WTC11 (cell line): ENCODE measurements at regions not wholly inside any gene's neighbourhood (a gene's known extent, or its start where the extent isn't known, plus 50 kb on each side); places are given as distances from the start of the nearest gene placed in this dataset.
"Not testable (repeated sequence)": the region's sequence is repeated elsewhere in the genome, so short reads cannot be mapped to it uniquely, and the experiment has no call there.

Experiments used
- ATAC-seq: fragments of 200-7000 bp; cut with Tn5 transposase; 2 replicates; pipeline ENCODE4 v1.10.0; 2021; ENCODE audit warnings: mild to moderate bottlenecking, moderate library complexity
- CTCF ChIA-PET: fragments of 300-600 bp; sonication (Branson Sonifier 250); formaldehyde crosslinking; loops from one replicate; lab custom pipeline; 2021; ENCODE audit warnings: antibody characterized with exemption; lab: Charles Lee
- POLR2A ChIA-PET: fragments of 350-600 bp; sonication (Branson Sonifier 250); formaldehyde crosslinking; loops from one replicate; lab custom pipeline; 2021; ENCODE audit warnings: antibody characterized with exemption; lab: Charles Lee
- DNase-seq: peaks from one replicate; pipeline ENCODE4 v3.0.0; 2021; ENCODE audit warnings: low spot score
- H3K27ac Mint-ChIP-seq: 2 replicates; pipeline ENCODE4 v1.8.0; 2021; ENCODE audit warnings: mixed read lengths
- H3K27me3 Mint-ChIP-seq: 2 replicates; pipeline ENCODE4 v1.8.0; 2021; ENCODE audit warnings: low read depth, mild to moderate bottlenecking, moderate library complexity, mixed read lengths
- H3K36me3 Mint-ChIP-seq: 2 replicates; pipeline ENCODE4 v1.8.0; 2021; ENCODE audit warnings: mixed read lengths
- H3K4me1 Mint-ChIP-seq: 2 replicates; pipeline ENCODE4 v1.8.0; 2022; ENCODE audit warnings: mixed read lengths
- H3K4me3 Mint-ChIP-seq: 2 replicates; pipeline ENCODE4 v1.8.0; 2021; ENCODE audit warnings: mild to moderate bottlenecking, moderate library complexity, mixed read lengths
- H3K9me3 Mint-ChIP-seq: 2 replicates; pipeline ENCODE4 v1.8.0; 2021; ENCODE audit warnings: mixed read lengths
- ATF1 ChIP-seq: sonication (generic); formaldehyde crosslinking; IDR thresholded peaks from 2 replicates; pipeline ENCODE4 v1.8.1; 2023; ENCODE audit warnings: mild to moderate bottlenecking, moderate library complexity, missing genetic modification reagents
- ATF3 ChIP-seq: sonication (generic); formaldehyde crosslinking; conservative IDR thresholded peaks from 2 replicates; pipeline ENCODE4 v1.8.1; 2022; ENCODE audit warnings: mild to moderate bottlenecking, missing genetic modification reagents
- ESRRA ChIP-seq: sonication (generic); formaldehyde crosslinking; IDR thresholded peaks from 2 replicates; pipeline ENCODE4 v1.8.1; 2022; ENCODE audit warnings: mild to moderate bottlenecking, missing genetic modification reagents, borderline replicate concordance
- FOXJ3 ChIP-seq: sonication (generic); formaldehyde crosslinking; IDR thresholded peaks from 2 replicates; pipeline ENCODE4 v1.9.0; 2021; ENCODE audit warnings: missing genetic modification reagents, mild to moderate bottlenecking, borderline replicate concordance
- FOXK1 ChIP-seq: sonication (generic); formaldehyde crosslinking; IDR thresholded peaks from 2 replicates; pipeline ENCODE4 v1.8.0; 2022; ENCODE audit warnings: mild to moderate bottlenecking, moderate library complexity, missing genetic modification reagents
- GRHL2 ChIP-seq: fragments of 250-450 bp; sonication (Bioruptor Pico); IDR thresholded peaks from 2 replicates; pipeline ENCODE4 v1.8.0; 2022; ENCODE audit warnings: mild to moderate bottlenecking, moderate library complexity; ENCODE audit not compliant: insufficient replicate concordance, severe bottlenecking
- HMGXB4 ChIP-seq: sonication (generic); formaldehyde crosslinking; IDR thresholded peaks from 2 replicates; pipeline ENCODE4 v1.8.1; 2023; ENCODE audit warnings: mild to moderate bottlenecking, moderate library complexity, missing genetic modification reagents
- IRF2 ChIP-seq: sonication (generic); formaldehyde crosslinking; IDR thresholded peaks from 2 replicates; pipeline ENCODE4 v1.8.0; 2022; ENCODE audit warnings: low read depth, missing genetic modification reagents, borderline replicate concordance
- MAX ChIP-seq: sonication (generic); formaldehyde crosslinking; IDR thresholded peaks from 2 replicates; pipeline ENCODE4 v1.8.0; 2022; ENCODE audit warnings: mild to moderate bottlenecking, missing genetic modification reagents
- NR3C1 ChIP-seq: sonication (generic); formaldehyde crosslinking; conservative IDR thresholded peaks from 2 replicates; pipeline ENCODE4 v1.8.1; 2023; ENCODE audit warnings: low read depth, mild to moderate bottlenecking, missing genetic modification reagents
- TCF7 ChIP-seq: sonication (generic); formaldehyde crosslinking; IDR thresholded peaks from 2 replicates; pipeline ENCODE4 v1.8.0; 2022; ENCODE audit warnings: mild to moderate bottlenecking, low read depth, missing genetic modification reagents, moderate library complexity
- TEAD1 ChIP-seq: sonication (generic); formaldehyde crosslinking; IDR thresholded peaks from 2 replicates; pipeline ENCODE4 v1.8.0; 2022; ENCODE audit warnings: mild to moderate bottlenecking, missing genetic modification reagents
- TF ChIP-seq, protein P1 (sequence below): sonication (generic); formaldehyde crosslinking; IDR thresholded peaks from 2 replicates; pipeline ENCODE4 v1.8.0; 2023; ENCODE audit warnings: missing genetic modification reagents
- TF ChIP-seq, protein P2 (sequence below): sonication (generic); formaldehyde crosslinking; IDR thresholded peaks from 2 replicates; pipeline ENCODE4 v1.8.1; 2023; ENCODE audit warnings: mild to moderate bottlenecking, missing genetic modification reagents, moderate library complexity

- TF ChIP-seq TCF7 (no peak), TEAD1 (no peak), MAX (CRISPR knock-in tag) (no peak)
Observed at GRCh38 chr16:29151317-29151716, 166.5 kb downstream of the LAT start (continued).

GRCh38 chr16:29149912-29150311, 165.1 kb downstream of the LAT start:
- H3K27me3 Mint-ChIP-seq, H3K36me3 Mint-ChIP-seq, H3K9me3 Mint-ChIP-seq, DNase-seq, H3K4me1 Mint-ChIP-seq, CTCF ChIA-PET, ATAC-seq, H3K27ac Mint-ChIP-seq, POLR2A ChIA-PET, H3K4me3 Mint-ChIP-seq: not testable (repeated sequence)

DNA sequence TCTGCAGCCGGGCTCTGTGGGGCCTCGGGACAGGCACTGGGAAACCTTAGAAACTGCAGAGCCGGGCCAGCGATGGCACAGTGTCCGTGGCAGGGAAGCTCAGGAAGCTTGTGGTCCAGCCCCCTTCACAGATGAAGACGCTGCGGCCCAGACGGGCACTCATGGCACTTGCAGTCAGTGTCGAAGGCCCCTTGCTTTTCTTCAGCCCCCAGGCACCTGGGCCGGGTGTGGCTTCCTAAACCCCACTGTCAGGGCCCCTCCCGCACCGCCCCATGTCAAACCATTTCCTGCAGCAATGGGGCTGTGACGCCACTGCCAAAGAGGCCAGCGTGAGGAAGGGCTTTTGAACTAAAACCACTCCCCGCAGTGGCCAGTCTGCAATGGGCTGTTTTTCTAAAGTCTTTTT, 164.0 kb downstream of the LAT start:
- Mint-ChIP-seq H3K4me3 (no peak overlapping the region), H3K4me1 (no peaks in the 10 kb centered on the region), H3K36me3 (no peaks in the 10 kb centered on the region), H3K27me3 (no peaks in the 10 kb centered on the region), H3K27ac (no peak overlapping the region), H3K9me3 (no peaks in the 10 kb centered on the region)
- DNase-seq (no peak), ATAC-seq (no peak)
- ChIA-PET POLR2A (no interaction called here), CTCF (no interaction called here)
- TF ChIP-seq IRF2 (CRISPR knock-in tag) (no peak), FOXK1 (CRISPR knock-in tag) (no peak), GRHL2 (CRISPR knock-in tag) (no peak), MAX (CRISPR knock-in tag) (no peak), NR3C1 (CRISPR knock-in tag) (no peak), ATF3 (CRISPR knock-in tag) (no peak), FOXJ3 (CRISPR knock-in tag) (no peak)

DNA sequence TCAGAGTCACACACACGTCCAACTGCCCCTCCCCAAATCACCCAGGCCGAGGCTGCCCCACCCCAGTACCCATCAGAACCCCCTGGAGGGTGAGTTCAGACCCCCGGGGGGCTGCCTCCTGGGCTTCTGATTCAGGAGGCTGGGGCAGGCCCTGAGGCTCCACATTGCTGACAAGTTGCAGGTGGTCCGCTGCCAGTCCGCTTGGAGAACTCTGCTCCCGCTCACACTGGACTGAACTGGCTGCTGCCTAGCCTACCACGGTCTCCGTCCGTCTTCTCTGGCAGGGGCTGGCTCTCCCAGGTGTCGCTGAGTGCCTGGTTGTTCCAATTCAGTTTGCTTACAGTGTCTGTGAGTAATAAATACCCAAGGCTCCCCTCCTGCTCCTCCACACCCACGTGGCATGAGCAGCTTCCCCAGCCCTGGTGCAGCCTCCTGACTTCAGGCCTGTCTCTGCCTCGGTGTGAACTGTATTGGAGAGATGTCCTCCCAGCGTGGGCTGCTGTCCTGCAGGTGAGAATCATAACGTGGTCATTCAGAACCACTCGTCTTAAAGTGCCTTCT, 163.4 kb downstream of the LAT start:
- no peak overlapping the region for H3K27ac Mint-ChIP-seq
- CTCF ChIA-PET: no interaction called here
- DNase-seq: no peak
- no peaks in the 10 kb centered on the region for H3K9me3 Mint-ChIP-seq
- no peak overlapping the region for H3K4me3 Mint-ChIP-seq
- no peak for ATAC-seq
- no peak for TF ChIP-seq HMGXB4 (CRISPR knock-in tag)
- TF ChIP-seq, protein P1, sequence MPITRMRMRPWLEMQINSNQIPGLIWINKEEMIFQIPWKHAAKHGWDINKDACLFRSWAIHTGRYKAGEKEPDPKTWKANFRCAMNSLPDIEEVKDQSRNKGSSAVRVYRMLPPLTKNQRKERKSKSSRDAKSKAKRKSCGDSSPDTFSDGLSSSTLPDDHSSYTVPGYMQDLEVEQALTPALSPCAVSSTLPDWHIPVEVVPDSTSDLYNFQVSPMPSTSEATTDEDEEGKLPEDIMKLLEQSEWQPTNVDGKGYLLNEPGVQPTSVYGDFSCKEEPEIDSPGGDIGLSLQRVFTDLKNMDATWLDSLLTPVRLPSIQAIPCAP (CRISPR knock-in tag): no peak
- TF ChIP-seq ATF3 (CRISPR knock-in tag): no peak
- no peak for TF ChIP-seq ESRRA (CRISPR knock-in tag)
- no peak for TF ChIP-seq ATF1 (CRISPR knock-in tag)
- TF ChIP-seq, protein P2, sequence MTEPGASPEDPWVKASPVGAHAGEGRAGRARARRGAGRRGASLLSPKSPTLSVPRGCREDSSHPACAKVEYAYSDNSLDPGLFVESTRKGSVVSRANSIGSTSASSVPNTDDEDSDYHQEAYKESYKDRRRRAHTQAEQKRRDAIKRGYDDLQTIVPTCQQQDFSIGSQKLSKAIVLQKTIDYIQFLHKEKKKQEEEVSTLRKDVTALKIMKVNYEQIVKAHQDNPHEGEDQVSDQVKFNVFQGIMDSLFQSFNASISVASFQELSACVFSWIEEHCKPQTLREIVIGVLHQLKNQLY (CRISPR knock-in tag): no peak
- TF ChIP-seq, all 79 proteins: peak for 0
- H3K27me3 Mint-ChIP-seq: no peaks in the 10 kb centered on the region
- H3K36me3 Mint-ChIP-seq: no peaks in the 10 kb centered on the region
- POLR2A ChIA-PET: no interaction called here
- no peaks in the 10 kb centered on the region for H3K4me1 Mint-ChIP-seq

DNA sequence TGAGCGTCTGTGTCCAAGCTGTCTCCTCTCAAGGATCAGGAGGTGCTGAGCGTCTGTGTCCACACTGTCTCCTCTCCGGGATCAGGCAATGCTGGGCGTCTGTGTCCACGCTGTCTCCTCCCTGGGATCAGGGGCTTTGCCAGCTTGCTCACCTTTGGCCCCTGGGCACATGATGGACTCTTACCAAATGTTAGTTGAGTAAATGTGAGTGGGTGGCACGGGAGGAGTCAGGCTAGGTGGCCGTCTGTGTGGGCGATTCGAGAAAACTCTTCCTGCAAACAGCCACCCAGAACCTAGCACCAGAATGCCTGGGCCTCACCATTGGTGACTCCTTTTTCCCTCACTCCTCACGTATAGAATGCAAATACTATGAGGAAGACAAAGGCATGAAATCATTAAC, 162.9 kb downstream of the LAT start:
- H3K27ac Mint-ChIP-seq, DNase-seq, ATAC-seq, H3K4me1 Mint-ChIP-seq, H3K36me3 Mint-ChIP-seq, H3K9me3 Mint-ChIP-seq, H3K27me3 Mint-ChIP-seq, H3K4me3 Mint-ChIP-seq, CTCF ChIA-PET, POLR2A ChIA-PET: not testable (repeated sequence)

GRCh38 chr16:29146808-29147643, 162.2 kb downstream of the LAT start:
- ATAC-seq, H3K4me1 Mint-ChIP-seq, H3K4me3 Mint-ChIP-seq, H3K27ac Mint-ChIP-seq, CTCF ChIA-PET, H3K36me3 Mint-ChIP-seq, POLR2A ChIA-PET, H3K27me3 Mint-ChIP-seq, H3K9me3 Mint-ChIP-seq, DNase-seq: not testable (repeated sequence)
